Daoy (cell line): ENCODE measurements at regions not wholly inside any gene's neighbourhood (a gene's known extent, or its start where the extent isn't known, plus 50 kb on each side); places are given as distances from the start of the nearest gene placed in this dataset.

ENCODE experiments used
- DNase-seq: peaks from one replicate; pipeline ENCODE4 v3.0.0-alpha.2; 2015; ENCODE audit warnings: low read depth

DNA sequence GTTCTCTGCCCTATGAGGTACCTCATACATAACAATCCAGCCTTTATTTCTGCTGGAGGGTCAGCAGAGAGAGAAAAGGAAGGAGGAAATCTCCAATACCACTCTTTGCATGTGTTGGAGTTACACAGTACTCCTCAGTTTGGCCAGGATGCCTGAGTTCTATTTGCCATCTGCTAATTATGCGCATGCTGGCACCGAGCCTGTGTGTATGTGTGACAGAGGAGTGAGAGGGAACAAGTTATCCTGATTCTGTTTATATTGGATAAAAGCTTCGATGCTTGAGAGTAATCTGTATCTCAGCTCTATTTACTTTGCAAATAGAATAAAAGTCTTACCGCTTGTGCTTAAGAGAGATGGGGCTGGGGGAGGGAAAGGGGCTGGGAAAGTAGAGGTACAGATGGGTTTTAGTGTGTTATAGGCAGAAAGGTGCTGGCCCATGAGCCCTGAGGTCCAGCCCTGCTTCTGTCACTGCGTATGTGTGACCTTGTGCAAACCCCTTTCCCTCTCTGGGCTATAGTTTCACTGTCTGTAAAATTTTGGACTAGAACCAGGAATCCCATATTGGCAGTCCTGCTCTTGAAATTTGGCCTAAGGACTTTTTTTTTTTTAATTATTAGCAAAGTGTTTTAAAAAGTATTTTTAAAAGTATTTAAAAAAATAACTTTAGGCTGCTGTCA is 54.5 kb upstream of the PLXNA2 start:
- no peak for DNase-seq

DNA sequence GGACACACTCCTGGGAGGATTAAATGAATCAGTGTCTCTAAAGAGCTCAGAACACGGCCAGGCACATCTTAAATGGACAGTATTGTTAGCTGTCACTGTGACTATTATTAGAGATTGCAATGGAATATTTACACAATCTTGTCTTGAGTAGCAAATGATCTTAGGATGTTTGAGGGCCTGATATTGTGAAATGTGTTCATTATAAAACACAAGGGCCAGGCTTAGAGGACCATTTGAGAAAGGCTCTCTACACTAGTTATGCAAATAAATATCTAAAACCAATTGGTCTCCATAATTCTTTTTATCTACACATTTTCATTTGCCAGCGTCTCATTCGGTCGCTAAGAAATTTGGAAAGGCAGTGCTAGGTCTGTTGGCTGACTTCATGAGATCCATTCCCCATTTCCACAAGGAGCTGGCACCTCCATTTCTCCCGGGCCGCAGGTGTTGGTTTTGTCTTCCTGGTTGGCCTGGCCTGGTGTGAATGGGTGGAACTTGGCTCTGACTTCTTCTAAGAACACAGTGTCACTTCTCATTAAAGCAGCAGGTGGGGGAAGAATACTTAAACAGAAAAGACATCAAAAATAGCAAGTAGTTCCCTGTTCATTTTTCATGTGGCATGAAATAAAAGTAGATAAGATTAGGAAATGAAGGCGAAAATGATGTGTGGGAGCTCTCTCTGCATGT is 56.0 kb upstream of the PLXNA2 start:
- DNase-seq = no peak

DNA sequence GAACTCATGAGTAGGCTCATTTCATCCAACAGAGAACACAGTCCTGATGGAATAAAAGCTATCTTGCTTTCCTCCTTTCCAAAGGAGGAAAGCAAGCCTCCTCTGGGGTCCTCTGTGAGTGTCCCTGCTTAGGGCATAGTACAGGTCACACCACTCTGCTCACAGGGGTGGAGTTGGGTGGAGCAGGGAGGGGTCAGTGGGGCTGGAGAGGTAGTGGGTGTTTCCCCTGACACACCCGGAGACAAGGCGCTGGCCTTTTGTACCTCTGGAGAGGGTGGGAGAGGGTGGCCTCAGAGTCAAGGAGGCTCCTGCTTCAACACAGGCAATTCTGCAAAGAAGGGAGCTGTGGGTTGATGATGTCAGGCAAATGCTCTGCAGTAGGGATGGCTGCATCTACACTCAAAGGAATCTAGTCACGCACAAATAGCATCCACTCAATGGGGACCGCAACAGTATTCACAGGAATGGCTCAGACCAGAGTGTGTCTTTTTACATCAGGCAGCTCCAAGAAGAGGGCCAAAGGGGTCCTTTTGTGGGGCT is 58.6 kb upstream of the PLXNA2 start:
- no peak for DNase-seq

DNA sequence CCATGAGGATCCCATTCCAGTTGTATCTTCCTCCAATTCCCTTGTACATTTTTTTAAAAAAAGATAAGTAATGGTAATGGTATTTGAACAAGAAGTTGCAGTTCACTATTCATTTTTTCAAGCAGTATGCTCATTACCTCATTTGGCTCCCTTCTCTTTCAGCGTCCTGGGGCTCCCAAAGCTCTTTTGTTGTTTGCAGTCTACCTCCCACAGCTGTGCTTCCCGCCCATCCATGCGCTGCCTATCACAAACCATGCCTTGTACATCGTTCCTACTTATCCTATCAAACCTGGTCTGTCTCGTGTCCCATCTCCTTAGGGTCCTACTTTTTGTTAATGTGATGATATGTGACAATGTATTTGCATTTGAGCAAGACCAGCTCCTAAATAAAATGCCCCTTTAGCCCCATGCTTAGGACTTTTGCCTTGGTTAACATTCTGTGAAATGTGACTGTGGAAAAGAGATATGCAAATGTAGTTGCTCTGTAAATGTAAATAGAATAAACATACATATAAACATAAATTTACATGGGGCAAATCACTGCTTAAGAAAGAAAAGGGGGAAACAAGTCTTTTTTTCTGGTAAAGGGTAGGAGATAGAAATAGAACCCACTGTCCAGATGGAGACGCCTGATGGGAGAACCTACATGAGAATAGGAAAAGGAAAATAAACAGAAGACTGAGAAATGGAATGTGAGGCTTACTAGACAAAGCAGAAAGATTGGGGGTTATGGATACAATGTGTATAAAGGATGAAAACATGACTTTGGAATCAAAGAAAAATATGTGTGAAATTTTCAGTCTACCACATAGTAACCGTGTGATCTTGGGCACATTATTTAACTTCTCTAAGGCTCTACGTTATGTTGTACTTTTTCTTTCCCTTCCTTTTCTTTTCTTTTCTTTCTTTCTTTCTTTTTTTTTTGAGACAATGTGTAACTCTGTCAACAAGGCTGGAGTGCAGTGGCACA is 59.8 kb upstream of the PLXNA2 start:
- no peak for DNase-seq

DNA sequence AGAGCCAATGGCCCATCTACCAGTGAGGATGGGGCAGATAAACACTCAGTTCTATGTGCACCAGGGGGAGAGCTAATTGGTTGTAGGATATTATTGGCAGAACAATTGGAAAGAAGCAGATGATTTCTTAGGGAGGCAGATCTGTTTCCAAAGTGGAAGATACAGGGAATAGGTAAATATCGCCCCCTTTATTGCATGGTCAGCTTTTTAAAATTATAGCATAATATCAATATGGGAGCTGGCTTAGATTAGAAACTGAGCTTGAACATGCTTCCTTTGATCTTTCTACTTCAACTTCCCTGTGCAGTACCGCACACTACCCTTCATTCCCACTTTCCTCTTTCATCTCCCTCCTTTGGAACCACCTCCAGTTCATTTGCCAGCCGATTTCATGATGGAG is 64.0 kb upstream of the PLXNA2 start:
- DNase-seq = no peak

DNA sequence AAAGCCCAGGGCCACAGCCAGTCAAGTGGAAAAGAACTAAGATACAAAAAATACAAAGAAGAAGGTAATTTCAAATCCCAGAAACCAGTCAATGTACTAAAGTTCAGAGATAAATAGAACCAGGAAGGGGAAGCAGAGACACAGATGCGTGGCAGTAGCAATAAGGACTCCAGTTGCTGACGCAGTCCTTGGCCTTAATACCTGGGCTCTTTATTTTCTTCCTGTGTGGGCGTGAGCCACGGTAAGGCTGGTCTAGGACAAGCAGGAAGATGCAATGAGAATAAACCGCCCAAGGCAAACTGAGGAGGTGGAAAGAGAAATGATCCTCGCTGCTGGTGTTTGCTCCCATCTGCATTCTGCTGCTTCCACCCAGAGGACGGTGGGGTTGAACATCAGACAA is 65.6 kb upstream of the PLXNA2 start:
- no peak for DNase-seq

DNA sequence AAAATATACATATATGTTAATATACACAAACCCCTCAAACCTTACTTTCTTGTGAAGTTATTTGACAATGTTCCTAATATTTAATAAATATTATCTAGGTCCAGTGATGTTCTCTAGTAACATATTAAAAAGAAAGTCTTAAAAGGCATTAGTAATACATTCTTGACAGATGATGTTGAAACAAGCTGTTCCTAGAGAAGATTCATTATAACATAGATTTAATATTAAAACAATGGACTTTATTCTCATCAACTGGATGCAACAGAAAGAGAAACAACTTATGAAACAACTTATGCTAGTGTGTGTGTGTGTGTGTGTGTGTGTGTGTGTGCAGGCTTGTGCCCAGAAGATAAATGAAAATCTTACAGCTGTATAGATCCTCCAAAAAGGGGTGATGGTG is 68.5 kb upstream of the PLXNA2 start:
- no peak for DNase-seq

DNA sequence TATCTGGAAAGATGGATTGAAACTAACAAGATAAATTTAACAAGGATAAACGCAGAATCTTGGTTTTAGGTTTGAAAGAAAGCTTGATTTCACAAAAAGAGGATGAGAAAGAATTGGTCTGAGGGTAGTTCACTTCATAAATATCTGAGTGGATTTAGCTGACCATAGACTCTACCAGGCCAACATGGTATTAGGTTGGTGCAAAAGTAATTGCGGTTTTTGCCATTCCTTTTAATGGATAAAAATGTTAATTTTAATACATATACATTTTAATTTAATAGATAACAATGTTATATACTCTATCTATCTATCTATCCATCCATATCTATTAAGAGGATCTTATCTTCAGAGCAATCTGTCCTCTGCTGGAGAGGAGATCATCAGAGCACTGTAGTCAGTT is 70.2 kb upstream of the PLXNA2 start:
- no peak for DNase-seq

DNA sequence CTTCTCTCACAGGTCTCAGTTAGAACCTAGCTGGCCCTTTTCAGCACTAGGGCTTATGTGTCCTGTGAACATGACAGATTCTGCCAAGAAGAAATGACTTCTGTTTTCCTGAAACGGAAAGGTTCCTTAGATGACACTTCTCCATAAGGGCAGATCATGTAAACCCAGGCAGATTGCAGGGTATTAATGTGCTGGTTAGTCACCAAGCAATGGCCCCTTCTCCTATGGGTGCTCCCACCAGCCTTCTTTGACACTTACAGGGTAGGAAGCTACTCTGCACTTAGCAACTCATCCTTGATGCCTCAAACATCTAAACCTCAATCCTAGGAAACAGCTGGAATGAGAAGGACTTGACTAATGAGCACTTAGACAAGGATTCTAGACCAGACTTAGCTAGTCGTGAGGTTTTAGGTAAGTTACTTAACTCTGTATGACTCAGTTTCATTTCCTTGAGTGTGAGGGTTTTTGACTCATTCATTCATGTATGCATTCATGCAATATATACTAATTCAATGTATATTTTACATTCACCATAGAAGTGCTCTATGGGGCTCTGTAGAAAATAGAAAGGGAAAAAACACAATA is 74.1 kb upstream of the PLXNA2 start:
- DNase-seq = peak; percentile 4

DNA sequence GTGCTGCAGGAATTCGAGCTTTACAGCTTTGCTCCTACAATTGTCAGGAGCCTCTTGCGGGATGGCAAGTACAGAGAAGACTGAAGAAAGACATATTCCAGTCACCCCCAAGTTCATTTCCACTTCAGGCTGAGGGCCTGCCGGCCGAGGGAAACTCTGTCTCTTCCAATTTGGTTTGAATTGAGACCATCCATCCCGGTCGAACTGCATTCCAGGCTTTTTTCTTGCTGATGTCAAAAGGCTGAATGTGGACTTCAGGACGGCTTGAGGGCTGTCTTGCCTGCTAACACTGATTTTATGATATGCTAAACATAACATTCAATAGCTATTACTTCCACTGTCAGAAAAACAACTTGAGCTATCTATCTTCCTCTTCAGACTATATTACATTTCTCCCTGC is 79.8 kb upstream of the PLXNA2 start:
- no peak for DNase-seq

DNA sequence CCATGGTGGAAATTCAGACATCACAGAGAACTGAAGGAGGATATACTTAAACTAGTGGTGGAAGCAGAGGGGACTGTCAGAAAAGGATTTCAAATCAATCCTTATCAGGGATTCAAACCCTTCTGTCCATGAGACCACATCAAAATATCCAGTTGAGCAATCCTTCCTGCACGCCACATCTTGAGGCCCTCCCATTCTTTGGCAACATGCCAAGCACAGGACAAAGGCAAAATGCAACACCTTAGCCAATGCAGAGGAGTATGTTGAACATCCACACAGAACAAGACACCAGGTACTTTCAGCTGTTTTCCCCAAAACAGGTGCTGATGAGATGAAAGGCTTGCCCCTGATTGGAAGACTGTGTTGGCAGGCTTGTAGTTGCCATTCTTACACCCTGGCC is 81.8 kb upstream of the PLXNA2 start:
- DNase-seq = no peak

DNA sequence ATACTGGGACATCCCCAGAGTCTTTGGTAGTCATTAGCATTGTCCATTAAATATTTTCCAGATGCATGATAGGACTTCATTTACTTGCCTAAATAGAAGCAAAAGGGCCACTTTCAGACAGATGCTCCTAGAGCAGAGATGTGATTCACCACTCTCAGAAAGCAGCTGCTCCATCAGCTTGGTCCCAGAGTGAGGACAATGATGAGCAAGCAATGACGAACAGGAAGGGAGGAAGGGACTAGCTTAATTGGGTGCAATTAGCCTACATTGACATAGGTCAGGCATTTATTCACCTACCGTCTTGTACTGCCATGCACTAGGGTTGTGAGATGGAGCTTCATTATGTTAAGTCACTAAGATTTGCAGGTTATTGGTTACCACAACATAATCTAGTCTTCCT is 85.1 kb upstream of the PLXNA2 start:
- DNase-seq = peak; percentile 40

DNA sequence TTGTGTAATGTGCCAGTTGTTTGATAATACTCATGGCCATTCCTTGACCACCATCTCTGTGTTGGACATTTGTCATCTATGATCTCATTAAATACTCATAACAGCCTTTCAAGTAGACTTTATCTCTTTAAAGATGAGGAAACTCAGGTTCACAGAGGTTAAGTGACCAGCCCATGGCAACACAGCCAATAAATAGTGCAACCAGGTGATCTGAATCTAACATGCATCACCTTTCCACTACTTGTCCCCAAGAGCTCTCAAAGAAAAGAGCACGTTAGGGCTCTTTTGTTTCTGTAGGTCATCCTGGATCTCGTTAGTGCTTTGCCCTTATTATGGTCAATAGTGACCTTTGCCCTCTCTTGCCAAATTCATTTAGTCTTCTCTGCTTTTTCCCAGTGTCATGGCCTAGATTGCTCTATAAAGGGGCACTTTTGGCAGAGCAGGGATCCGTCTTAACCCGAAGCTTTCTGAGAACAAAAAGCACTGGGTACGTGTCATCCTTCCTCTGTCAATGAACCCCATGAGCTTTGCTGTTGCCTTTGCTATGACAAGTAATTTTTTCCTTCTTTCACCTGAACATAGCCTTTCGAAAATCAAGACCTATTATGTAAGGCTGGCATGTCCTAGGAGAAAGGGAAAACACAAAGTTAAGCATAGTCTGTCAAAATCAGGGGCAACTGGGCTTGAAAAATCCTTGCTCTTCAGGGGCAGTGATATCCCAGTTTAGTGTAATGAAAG is 88.0 kb upstream of the PLXNA2 start:
- DNase-seq = no peak

DNA sequence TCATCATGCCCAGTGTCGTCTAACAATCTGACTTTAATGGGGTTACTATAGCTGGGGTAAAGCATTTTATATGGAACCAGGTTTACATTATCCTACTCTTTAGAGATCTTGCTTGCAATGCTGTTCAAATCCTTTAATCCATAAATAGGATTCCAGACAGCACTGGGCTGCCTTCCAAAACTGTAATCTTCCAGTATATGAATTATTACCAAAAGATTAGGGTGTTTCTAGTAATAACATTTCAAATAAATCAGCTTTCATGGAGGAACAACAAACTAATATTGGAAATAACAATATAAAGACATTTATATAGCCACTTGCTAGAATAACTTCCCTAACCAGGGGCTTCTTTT is 88.6 kb upstream of the PLXNA2 start:
- DNase-seq = no peak

DNA sequence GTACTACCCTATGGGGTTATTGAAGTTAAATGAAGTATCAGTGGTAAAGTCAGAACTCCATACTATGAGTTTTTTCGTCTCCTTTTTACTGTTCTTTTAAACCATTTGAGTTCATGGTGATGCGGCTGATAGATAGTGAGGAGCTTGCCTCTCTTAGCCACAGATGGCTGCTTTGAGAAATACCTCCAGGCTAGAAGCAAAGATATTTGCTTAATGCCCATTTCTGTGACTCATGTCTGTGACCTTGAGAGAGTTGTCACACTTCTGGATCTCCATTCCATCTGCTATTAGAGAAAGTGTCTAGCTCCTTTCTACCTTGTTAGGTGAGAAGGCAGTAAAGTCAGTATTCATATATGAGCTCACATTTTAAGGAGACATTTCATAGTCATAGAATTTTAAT is 89.5 kb upstream of the PLXNA2 start:
- no peak for DNase-seq

DNA sequence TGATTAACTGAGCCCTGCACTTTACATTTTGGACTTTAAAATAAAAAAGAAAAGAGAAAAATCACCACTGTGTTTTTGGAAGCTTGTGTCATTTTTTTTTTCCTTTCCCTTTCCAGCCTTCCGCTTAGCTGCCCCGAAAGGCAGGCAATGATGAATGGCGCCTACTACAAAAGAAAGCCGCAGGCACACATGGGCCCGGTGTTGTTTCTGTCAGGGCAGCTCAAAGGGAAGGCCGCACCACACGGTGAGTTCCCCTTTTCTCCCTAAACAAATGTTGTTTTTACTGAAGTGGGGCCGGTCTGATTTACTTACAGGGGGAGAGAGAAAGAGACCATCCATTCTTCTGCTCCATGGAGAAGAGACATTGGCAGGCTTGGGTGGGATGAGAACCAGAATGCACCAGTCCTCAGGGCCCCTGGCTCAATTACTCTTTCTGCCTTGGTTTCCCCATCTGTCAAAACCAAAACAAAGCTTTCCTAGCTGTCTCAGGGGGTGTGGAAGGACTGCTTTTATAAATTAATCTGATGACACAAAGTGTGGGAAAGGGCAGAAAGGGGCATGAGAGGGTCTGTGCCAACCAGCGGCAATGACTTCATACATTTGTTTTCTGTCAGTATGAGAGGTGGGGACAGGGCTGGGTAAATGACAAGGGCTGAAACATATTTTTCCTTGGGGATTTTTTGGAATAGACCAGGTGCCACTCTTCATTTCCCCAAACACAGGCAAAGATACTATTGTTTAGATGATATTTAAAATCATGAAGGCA is 91.4 kb upstream of the PLXNA2 start:
- no peak for DNase-seq

DNA sequence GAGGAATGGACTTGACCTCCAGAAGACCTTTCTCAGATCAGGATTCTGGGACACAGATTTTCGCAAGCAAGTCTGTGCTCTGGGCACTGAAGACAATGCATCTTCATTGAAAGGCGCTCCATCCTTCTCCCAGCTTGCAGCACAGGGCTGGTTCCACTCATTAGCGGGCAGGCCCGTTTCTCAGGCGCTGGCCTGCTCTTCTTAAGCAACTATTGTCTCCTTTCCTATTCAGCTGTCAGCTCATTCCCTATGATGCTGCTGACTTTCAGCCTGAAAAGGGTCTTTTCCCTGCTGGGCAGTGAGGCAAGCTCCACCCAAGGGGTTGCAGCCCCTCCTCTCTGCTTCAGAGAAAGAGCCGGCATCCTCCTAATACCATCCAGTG is 91.9 kb upstream of the PLXNA2 start:
- DNase-seq = no peak

DNA sequence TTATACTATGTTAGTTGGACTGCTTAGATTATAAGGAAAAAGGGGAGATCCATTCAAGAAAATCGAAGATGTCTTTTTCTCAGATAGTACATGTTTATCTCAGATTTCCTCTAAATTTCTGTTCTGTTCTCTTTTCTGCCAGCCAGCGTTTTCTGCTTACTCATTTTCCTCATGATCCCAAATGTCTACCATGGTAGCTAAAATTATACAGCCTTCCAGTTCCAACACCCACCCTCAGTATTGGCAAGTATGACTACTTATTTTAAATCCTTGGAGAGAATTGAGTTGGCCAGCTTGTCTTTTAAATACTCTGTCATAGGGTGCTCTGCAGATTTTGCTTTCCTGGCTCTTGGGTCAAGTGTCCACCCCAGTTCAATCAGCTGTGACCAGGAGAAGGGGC is 95.7 kb upstream of the PLXNA2 start:
- DNase-seq = no peak

DNA sequence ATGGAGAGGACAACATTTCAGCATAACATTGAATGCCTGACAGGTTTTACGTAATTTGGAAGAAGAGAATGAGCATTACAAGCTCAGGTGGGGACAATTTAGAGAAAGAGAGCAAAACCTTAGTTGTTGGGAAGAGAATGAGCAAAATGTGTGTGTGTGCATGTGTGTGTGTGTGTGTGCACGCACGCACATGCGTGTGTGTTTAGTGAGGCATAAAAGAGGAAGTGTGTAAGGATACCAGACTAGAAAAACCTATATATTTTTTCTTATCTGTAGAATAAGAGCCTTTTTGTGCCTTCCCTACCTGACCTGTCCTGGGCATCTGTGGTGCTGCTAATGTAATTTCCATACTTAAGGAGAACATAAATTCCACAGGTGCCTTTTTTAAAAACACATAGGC is 99.0 kb upstream of the PLXNA2 start:
- DNase-seq = no peak

DNA sequence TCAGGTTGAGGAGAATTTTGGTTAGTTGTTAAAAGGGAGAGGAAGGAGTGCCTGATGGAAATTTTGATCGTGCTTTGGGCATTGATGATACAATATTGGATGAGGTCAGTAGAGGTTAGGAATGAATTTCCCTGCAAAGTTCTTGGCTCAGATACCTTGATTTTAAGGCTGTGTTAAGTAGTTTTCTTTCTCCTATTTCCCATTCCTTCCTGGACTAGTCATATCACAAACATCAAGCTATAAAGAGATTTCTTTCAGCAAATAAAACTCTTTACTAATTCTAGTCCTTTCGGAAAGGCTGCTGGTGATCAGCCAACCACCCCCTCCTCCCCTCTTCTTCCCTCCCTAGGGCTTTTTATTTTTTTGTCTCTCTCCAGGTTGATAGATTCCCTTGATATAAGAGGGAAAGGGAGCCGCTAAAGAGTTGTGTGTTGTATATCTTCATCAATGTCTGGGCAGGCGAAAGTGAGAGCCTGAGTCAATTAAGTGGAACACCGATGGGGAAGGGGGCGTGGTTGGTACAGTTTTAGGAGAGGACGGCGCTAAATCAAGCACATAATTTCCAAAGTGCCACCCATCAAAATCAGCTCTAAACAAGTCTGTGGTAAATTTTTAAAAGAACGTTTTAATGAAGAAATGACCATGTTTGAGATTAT is 100.1 kb upstream of the PLXNA2 start:
- no peak for DNase-seq
